Activated naive CD4-positive, alpha-beta T cell treated with anti-CD3 and anti-CD28 coated beads, Interleukin-2, amount 50 U/mL, for 24 hours (primary cell): ENCODE measurements at regions not wholly inside any gene's neighbourhood (a gene's known extent, or its start where the extent isn't known, plus 50 kb on each side); places are given as distances from the start of the nearest gene placed in this dataset.
"Not testable (repeated sequence)": the region's sequence is repeated elsewhere in the genome, so short reads cannot be mapped to it uniquely, and the experiment has no call there.

ENCODE experiments used
- H3K27ac Mint-ChIP-seq: one replicate; pipeline ENCODE4 v1.8.0; 2021; ENCODE audit warnings: mild to moderate bottlenecking, mixed read lengths
- H3K27me3 Mint-ChIP-seq: one replicate; pipeline ENCODE4 v1.8.0; 2021; ENCODE audit warnings: mixed read lengths
- H3K36me3 Mint-ChIP-seq: one replicate; pipeline ENCODE4 v1.8.0; 2021; ENCODE audit warnings: mixed read lengths
- H3K4me1 Mint-ChIP-seq: one replicate; pipeline ENCODE4 v1.8.0; 2021; ENCODE audit warnings: mixed read lengths
- H3K4me3 Mint-ChIP-seq: one replicate; pipeline ENCODE4 v1.8.0; 2021; ENCODE audit warnings: mild to moderate bottlenecking, mixed read lengths
- H3K9me3 Mint-ChIP-seq: one replicate; pipeline ENCODE4 v1.8.0; 2021; ENCODE audit warnings: mixed read lengths

DNA sequence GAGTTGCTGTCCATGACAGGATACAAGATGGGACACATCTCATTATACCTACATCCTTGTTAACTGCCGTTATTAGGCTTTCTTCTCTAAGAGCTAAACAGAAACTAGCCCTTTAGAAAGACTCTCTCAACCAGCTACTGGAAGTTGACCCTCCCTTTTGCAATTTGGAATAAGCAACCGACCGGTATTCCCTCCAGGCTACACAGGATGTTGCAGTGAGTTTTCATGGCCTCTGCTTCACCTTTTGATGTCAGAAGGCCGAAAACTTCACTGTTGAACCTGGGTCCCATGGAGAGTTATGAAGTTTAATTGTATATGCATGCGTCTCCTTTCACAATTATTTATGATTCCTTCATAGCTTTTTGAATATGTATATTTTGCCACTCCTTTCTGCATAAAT is 1042.5 kb upstream of the SPRY2 start:
- H3K27ac Mint-ChIP-seq, result no peak overlapping the region
- no peak overlapping the region for H3K4me3 Mint-ChIP-seq
- H3K4me1 Mint-ChIP-seq, result no peaks in the 10 kb centered on the region
- H3K9me3 Mint-ChIP-seq, result peaks cover 9% of the 10 kb centered on the region
- no peaks in the 10 kb centered on the region for H3K27me3 Mint-ChIP-seq
- no peaks in the 10 kb centered on the region for H3K36me3 Mint-ChIP-seq

DNA sequence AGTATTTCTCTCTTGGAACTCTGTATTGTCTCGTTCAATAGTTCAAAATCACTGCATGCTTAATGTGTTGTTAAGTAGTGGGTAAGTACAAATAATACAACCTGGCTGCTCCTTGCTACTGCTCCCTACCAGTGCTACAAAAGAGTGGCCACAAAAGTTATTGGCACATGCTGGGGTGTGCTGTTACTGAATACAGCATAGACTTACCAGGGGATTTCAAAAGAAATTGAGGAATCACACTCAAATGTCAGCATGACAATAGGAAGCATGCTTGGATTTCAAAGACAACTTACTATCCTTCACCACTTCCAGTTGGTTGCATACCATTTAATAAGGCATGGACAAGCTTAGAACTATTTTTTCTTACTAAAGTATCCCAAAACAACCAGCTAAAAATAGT is 1041.3 kb upstream of the SPRY2 start:
- Mint-ChIP-seq H3K9me3 (peaks cover 9% of the 10 kb centered on the region), H3K27me3 (no peaks in the 10 kb centered on the region), H3K4me1 (no peaks in the 10 kb centered on the region), H3K4me3 (no peak overlapping the region), H3K27ac (no peak overlapping the region), H3K36me3 (no peaks in the 10 kb centered on the region)

- no peaks in the 10 kb centered on the region for H3K4me1 Mint-ChIP-seq
- H3K4me3 Mint-ChIP-seq, result no peak overlapping the region
- no peaks in the 10 kb centered on the region for H3K36me3 Mint-ChIP-seq
- H3K27me3 Mint-ChIP-seq, result no peaks in the 10 kb centered on the region
- H3K9me3 Mint-ChIP-seq, result peaks cover 14% of the 10 kb centered on the region
- no peak overlapping the region for H3K27ac Mint-ChIP-seq
Observed at GRCh38 chr13:81381560-81381959, 1040.6 kb upstream of the SPRY2 start.

DNA sequence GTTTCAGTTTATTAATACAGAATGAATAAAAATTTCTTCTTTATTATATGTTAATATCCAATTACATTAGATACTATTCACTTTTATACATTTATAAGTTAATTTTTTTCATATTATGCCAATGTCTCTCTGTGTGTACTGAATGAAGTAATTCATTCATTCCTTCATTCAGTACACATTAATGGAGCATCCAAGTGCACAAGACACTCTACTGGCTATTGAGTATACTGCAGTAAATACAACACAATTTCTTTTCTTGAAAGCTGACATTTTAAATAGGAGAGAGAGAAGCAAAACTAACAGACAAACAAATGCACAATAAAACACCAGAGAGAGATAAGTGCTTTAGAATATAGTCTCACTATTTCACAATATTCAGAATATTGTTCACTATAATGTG is 1038.3 kb upstream of the SPRY2 start:
- Mint-ChIP-seq H3K36me3 (no peaks in the 10 kb centered on the region), H3K27ac (no peak overlapping the region), H3K4me3 (no peak overlapping the region), H3K27me3 (no peaks in the 10 kb centered on the region), H3K9me3 (peaks cover 6% of the 10 kb centered on the region), H3K4me1 (no peaks in the 10 kb centered on the region)

- Mint-ChIP-seq H3K36me3 (no peaks in the 10 kb centered on the region), H3K27ac (no peak overlapping the region), H3K27me3 (no peaks in the 10 kb centered on the region), H3K4me3 (no peak overlapping the region), H3K9me3 (peaks cover 5% of the 10 kb centered on the region), H3K4me1 (no peaks in the 10 kb centered on the region)
Observed at GRCh38 chr13:81377921-81378320, 1037.0 kb upstream of the SPRY2 start.

GRCh38 chr13:81375709-81376108 is 1034.8 kb upstream of the SPRY2 start:
- no peaks in the 10 kb centered on the region for H3K36me3 Mint-ChIP-seq
- no peak overlapping the region for H3K4me3 Mint-ChIP-seq
- H3K4me1 Mint-ChIP-seq, result no peaks in the 10 kb centered on the region
- H3K27me3 Mint-ChIP-seq, result no peaks in the 10 kb centered on the region
- H3K9me3 Mint-ChIP-seq, result peaks cover 10% of the 10 kb centered on the region
- no peak overlapping the region for H3K27ac Mint-ChIP-seq

DNA sequence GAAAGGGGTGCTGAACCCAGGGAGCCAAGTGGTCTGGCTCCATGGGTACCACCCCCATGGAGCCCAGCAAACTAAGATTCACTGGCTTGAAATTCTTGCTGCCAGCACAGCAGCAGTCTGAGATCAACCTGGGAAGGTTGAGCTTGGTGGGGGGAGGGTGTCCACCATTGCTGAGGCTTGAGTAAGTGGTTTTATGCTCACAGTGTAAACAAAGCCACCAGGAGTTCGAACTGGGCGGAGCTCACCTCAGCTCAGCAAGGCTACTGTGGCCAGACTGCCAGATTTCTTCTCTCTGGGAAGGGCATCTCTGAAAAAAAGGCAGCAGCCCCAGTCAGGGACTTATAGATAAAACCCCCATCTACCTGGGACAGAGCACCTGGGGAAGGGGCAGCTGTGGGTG is 1021.8 kb upstream of the SPRY2 start:
- not testable (repeated sequence) for H3K36me3 Mint-ChIP-seq, H3K27ac Mint-ChIP-seq, H3K4me3 Mint-ChIP-seq, H3K9me3 Mint-ChIP-seq, H3K4me1 Mint-ChIP-seq, H3K27me3 Mint-ChIP-seq

GRCh38 chr13:81350056-81350455 is 1009.1 kb upstream of the SPRY2 start:
- no peaks in the 10 kb centered on the region for H3K36me3 Mint-ChIP-seq

GRCh38 chr13:81340118-81341069 is 999.5 kb upstream of the SPRY2 start:
- not testable (repeated sequence) for H3K4me3 Mint-ChIP-seq, H3K36me3 Mint-ChIP-seq, H3K9me3 Mint-ChIP-seq, H3K27me3 Mint-ChIP-seq, H3K4me1 Mint-ChIP-seq, H3K27ac Mint-ChIP-seq

More at GRCh38 chr13:81350056-81350455, 1009.1 kb upstream of the SPRY2 start:
- no peaks in the 10 kb centered on the region for H3K4me1 Mint-ChIP-seq
- H3K4me3 Mint-ChIP-seq, result no peak overlapping the region
- H3K27me3 Mint-ChIP-seq, result no peaks in the 10 kb centered on the region
- H3K9me3 Mint-ChIP-seq, result no peaks in the 10 kb centered on the region
- no peak overlapping the region for H3K27ac Mint-ChIP-seq

DNA sequence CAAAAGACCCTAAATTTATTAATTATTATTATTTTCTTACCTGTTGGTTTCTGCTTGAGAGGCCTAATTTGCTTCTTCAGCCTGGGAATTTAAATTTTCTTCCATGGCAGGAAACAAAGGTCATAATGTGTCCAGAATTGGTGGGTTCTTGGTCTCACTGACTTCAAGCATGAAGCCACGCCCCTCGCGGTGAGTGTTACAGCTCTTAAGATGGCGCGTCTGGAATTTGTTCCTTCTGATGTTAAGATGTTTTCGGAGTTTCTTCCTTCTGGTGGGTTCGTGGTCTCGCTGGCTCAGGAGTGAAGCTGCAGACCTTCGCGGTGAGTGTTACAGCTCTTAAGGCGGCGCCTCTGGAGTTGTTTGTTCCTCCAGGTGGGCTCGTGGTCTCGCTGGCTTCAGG is 998.7 kb upstream of the SPRY2 start:
- not testable (repeated sequence) for H3K4me1 Mint-ChIP-seq, H3K4me3 Mint-ChIP-seq, H3K36me3 Mint-ChIP-seq, H3K27me3 Mint-ChIP-seq, H3K9me3 Mint-ChIP-seq, H3K27ac Mint-ChIP-seq

- no peak overlapping the region for H3K4me3 Mint-ChIP-seq
- no peaks in the 10 kb centered on the region for H3K4me1 Mint-ChIP-seq
- H3K36me3 Mint-ChIP-seq, result no peaks in the 10 kb centered on the region
- H3K27ac Mint-ChIP-seq, result no peak overlapping the region
- no peaks in the 10 kb centered on the region for H3K27me3 Mint-ChIP-seq
- H3K9me3 Mint-ChIP-seq, result no peaks in the 10 kb centered on the region
Observed at GRCh38 chr13:81334481-81334880, 993.6 kb upstream of the SPRY2 start.

DNA sequence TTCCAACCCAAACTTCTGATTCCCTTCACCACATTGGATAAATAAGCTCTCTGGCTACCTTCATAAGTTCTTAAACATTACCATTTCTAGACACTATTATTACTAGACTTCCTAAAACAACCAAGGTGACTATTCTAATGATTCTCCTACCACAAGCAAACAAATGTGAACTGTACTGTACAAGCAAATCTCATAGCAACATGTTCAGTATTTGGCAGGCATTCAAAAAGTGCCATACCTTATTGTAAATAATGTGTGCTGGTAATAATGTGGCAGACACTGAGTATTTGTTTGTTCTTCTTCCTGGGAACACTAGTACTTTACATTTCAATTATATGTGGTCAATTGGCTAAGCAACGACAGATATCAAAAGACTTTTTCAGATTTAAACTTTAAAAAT is 986.0 kb upstream of the SPRY2 start:
- Mint-ChIP-seq H3K36me3 (no peaks in the 10 kb centered on the region), H3K4me3 (no peak overlapping the region), H3K27ac (no peak overlapping the region), H3K4me1 (no peaks in the 10 kb centered on the region), H3K27me3 (no peaks in the 10 kb centered on the region), H3K9me3 (no peaks in the 10 kb centered on the region)

DNA sequence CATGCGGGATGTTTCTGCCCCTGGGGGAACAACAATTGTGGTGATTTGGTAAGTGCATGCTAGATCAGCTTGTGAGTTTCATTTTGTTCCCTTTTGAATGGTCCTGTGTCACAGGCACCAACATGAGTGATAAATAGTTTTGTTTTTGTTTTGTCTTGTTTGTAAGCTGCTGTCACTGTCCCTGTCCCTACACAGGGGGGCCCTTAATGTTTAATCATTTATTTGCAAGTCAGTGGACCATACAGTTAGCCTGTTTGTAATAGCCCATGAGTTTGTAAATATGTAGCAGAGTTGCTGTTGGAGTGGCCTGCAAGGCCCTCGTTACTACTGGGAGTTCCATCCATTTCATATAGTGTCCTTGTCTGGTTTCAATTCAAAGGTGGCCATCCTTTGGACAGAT is 979.6 kb upstream of the SPRY2 start:
- Mint-ChIP-seq H3K36me3 (no peaks in the 10 kb centered on the region), H3K4me3 (no peak overlapping the region), H3K9me3 (no peaks in the 10 kb centered on the region), H3K4me1 (no peaks in the 10 kb centered on the region), H3K27me3 (no peaks in the 10 kb centered on the region), H3K27ac (no peak overlapping the region)

DNA sequence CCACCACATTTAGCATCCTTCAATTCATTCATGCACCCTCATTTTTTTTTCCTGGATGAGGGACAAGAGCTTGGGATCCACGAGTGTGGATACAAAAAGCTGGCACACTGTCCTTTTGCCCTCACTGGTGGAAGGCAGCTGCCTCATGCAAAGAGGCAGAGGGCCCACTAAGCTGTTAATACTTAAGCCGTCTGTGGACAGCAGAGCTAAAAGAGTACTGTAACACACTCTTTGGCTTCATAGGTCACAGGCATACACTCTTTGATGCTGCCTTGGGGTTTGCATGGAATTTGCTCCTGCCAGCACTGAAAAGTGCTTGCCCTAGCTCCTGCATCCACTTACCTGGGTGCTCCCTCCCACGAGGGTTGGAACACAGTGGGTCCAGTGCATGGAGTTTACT is 978.4 kb upstream of the SPRY2 start:
- Mint-ChIP-seq H3K27me3 (no peaks in the 10 kb centered on the region), H3K36me3 (no peaks in the 10 kb centered on the region), H3K4me3 (no peak overlapping the region), H3K27ac (no peak overlapping the region), H3K4me1 (no peaks in the 10 kb centered on the region), H3K9me3 (peaks cover 3% of the 10 kb centered on the region)

- no peaks in the 10 kb centered on the region for H3K4me1 Mint-ChIP-seq
- H3K4me3 Mint-ChIP-seq, result no peak overlapping the region
- H3K9me3 Mint-ChIP-seq, result peaks cover 5% of the 10 kb centered on the region
- no peaks in the 10 kb centered on the region for H3K27me3 Mint-ChIP-seq
- H3K36me3 Mint-ChIP-seq, result no peaks in the 10 kb centered on the region
- H3K27ac Mint-ChIP-seq, result no peak overlapping the region
Observed at GRCh38 chr13:81318231-81319019, 977.5 kb upstream of the SPRY2 start.

DNA sequence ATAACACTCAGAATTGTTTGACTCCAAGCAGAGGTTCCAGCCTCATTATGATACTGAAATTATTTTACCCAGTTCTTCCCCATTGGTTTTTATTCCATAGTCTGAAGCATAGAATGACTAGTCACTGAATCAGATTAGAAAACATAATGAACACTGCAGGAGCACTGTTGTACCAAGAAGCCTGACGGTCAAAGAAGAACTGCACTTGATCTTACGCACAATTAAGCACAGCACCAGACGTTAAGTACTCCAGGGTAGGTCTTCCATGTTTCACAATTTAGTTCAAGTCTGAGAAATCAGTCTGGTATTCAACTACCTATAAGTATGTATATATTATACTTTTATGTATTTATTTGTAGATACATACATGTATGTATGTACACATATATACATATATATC is 973.5 kb upstream of the SPRY2 start:
- H3K36me3 Mint-ChIP-seq, result no peaks in the 10 kb centered on the region
- H3K9me3 Mint-ChIP-seq, result peaks cover 5% of the 10 kb centered on the region
- H3K4me3 Mint-ChIP-seq, result no peak overlapping the region
- no peaks in the 10 kb centered on the region for H3K27me3 Mint-ChIP-seq
- H3K4me1 Mint-ChIP-seq, result no peaks in the 10 kb centered on the region
- H3K27ac Mint-ChIP-seq, result no peak overlapping the region
